NB4 (cell line): ENCODE measurements at regions not wholly inside any gene's neighbourhood (a gene's known extent, or its start where the extent isn't known, plus 50 kb on each side); places are given as distances from the start of the nearest gene placed in this dataset.
"Not testable (repeated sequence)": the region's sequence is repeated elsewhere in the genome, so short reads cannot be mapped to it uniquely, and the experiment has no call there.

Experiments used
- CTCF ChIP-seq: IDR thresholded peaks from one replicate; pipeline ENCODE4 v1.5.1; 2012; ENCODE audit warnings: low read depth, low read length
- TF ChIP-seq, protein P1 (sequence below): IDR thresholded peaks from 2 replicates; pipeline ENCODE4 v1.6.1; 2011; ENCODE audit warnings: low read depth, low read length

DNA sequence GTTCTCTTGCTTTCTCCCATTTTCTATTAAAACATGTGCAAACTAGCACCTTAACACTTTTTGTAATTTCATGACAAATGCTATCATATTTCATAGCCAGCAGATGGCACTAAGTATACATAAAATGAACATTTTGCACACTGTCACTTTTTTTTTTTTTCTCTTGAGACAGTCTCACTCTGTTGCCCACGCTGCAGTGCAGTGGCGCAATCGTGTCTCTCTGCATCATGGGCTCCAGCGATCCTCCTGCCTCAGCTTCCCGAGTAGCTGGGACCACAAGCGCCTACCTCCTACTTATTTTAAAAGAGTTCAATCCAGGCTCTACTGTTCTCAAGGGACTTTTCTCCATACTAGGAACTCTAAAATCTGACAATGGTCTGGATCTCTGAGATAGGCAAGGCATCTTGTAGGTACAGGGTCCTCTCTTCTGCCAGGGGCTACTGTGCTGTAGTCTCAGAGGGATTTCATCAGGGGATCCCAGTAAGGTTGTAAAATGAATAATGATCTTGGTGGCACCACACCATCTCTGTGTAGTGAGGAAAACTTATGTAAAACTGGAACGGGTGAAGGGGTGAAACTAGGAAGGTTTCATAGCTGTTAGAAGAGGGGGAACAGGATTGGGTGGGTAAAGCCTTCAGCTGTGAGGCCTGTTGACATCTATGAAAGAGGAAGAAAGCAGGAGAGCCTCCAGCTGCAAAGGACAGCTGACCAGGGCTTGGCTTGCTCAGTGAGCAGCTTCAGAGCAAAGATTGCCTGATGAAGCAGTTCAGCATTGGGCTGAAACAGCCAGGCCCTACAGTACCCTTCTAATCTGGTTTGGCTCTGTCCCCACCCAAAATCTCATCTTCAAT, 196.9 kb downstream of the AVL9 start:
- TF ChIP-seq CTCF, result not testable (repeated sequence)
- TF ChIP-seq, protein P1, sequence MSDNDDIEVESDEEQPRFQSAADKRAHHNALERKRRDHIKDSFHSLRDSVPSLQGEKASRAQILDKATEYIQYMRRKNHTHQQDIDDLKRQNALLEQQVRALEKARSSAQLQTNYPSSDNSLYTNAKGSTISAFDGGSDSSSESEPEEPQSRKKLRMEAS, result peak; percentile 46
